Fibroblast of lung (primary cell): ENCODE measurements at regions not wholly inside any gene's neighbourhood (a gene's known extent, or its start where the extent isn't known, plus 50 kb on each side); places are given as distances from the start of the nearest gene placed in this dataset.

ENCODE experiments used
- DNase-seq, 2 donors: peaks; one replicate each; pipeline versions ENCODE4 v3.0.0 to v3.0.0-alpha.2; 2010; ENCODE audit warnings: low read depth in 2 of 2
- H2AFZ ChIP-seq: 2 replicates; pipeline ENCODE4 v1.5.1; 2012; ENCODE audit warnings: low read length, control low read depth, inconsistent platforms
- H3K27ac ChIP-seq: 2 replicates; pipeline ENCODE4 v1.5.1; 2011; ENCODE audit warnings: low read length, control low read depth; ENCODE audit not compliant: insufficient read depth
- H3K27me3 ChIP-seq: 2 replicates; pipeline ENCODE4 v1.5.1; 2011; ENCODE audit warnings: mild to moderate bottlenecking, low read length; ENCODE audit not compliant: control insufficient read depth, insufficient read depth
- H3K36me3 ChIP-seq: 2 replicates; pipeline ENCODE4 v1.5.1; 2011; ENCODE audit warnings: low read length; ENCODE audit not compliant: control insufficient read depth, insufficient read depth
- H3K4me1 ChIP-seq: 2 replicates; pipeline ENCODE4 v1.5.1; 2011; ENCODE audit warnings: low read length; ENCODE audit not compliant: control insufficient read depth, insufficient read depth; ENCODE audit errors: extremely low read depth
- H3K4me2 ChIP-seq: 2 replicates; pipeline ENCODE4 v1.5.1; 2011; ENCODE audit warnings: low read length, control low read depth; ENCODE audit not compliant: insufficient read depth; ENCODE audit errors: extremely low read depth
- H3K4me3 ChIP-seq, 4 experiments: fragments of 200-600 bp in 1 of 4; sonication (generic) in 1 of 4; replicated peaks in 1 of 4; 2 replicates each; pipeline ENCODE4 v1.5.1; 2011 to 2016; ENCODE audit warnings: low read length in 4 of 4, low read depth in 3 of 4, mild to moderate bottlenecking in 3 of 4, control low read depth in 2 of 4, inconsistent platforms in 1 of 4, mixed read lengths in 1 of 4; ENCODE audit not compliant: insufficient read depth in 1 of 4; ENCODE audit errors: control extremely low read depth in 1 of 4
- H3K79me2 ChIP-seq: 2 replicates; pipeline ENCODE4 v1.5.1; 2012; ENCODE audit warnings: mild to moderate bottlenecking, low read length, inconsistent platforms; ENCODE audit not compliant: control insufficient read depth, insufficient read depth
- H3K9ac ChIP-seq: 2 replicates; pipeline ENCODE4 v1.5.1; 2011; ENCODE audit warnings: mild to moderate bottlenecking, low read length, control low read depth; ENCODE audit not compliant: insufficient read depth
- H3K9me3 ChIP-seq: 2 replicates; pipeline ENCODE4 v1.5.1; 2012; ENCODE audit warnings: low read depth, low read length; ENCODE audit not compliant: control insufficient read depth, insufficient read depth
- H4K20me1 ChIP-seq: 2 replicates; pipeline ENCODE4 v1.5.1; 2011; ENCODE audit warnings: low read length; ENCODE audit not compliant: control insufficient read depth, insufficient read depth; ENCODE audit errors: extremely low read depth
- EZH2 ChIP-seq: IDR thresholded peaks from 2 replicates; pipeline ENCODE4 v1.5.1; 2012; ENCODE audit warnings: low read length, control low read depth, mild to moderate bottlenecking; ENCODE audit errors: missing control alignments
- TF ChIP-seq, protein P1 (sequence below), 2 donors: IDR thresholded peaks in 1 of 2; conservative IDR thresholded peaks in 1 of 2; 1 replicate in 1 of 2; 2 replicates in 1 of 2; pipeline ENCODE4 v1.5.1; 2011 to 2012; ENCODE audit warnings: low read length in 2 of 2, control low read depth in 1 of 2, inconsistent platforms in 1 of 2, low read depth in 1 of 2, mild to moderate bottlenecking in 1 of 2

DNA sequence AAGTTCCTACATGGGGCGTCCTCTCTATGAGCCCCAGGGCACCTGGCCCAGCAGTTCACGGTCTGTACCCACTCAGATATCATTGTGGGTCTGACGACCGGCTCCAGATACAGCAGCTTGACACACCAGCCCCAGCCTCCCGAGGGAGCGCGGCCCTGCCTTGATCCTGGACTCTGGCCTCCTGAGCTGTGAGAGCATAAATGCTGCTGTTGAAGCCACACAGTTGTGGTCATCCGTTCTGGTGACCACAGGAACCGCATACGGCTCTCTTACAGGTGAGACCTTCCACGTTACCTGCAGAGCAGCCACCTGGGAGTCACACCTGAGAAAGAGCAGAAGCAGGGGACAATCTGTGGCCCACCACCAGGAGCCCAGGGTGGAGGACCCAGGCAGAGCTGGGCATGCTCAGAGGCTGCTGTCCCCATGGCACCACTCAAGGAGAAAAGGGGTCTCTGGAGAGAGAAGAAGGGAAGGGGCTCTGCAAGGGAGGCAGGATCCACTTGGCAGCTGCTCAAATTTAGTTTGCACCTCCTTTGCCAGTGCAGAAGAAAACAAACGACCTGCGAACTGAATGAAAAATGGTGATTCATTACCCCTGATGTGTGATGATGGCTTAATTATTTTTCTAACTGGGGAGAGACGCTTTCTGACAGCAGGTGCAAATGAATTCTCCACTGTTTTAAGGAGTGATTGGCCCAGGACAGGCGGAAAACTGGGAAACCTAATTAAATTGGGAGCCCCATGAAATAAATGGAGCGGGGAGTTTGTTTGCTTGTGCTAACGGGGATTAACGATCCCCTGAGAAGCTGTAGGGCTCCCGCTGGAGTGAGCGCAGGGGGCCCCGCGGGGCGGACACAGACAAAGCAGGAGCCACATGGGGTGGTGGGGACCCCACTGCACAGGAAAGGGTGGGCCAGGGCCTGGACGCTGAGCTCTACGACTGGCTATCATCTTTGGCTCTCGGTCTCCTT lies 208.9 kb downstream of the RBFOX3 start:
- Histone ChIP-seq H3K4me2 (no peak overlapping the region), H3K9me3 (no peaks in the 10 kb centered on the region), H2AFZ (no peak overlapping the region), H3K4me3 (no peak overlapping the region), H3K27ac (no peak overlapping the region), H3K36me3 (no peaks in the 10 kb centered on the region), H3K9ac (no peak overlapping the region), H4K20me1 (no peaks in the 10 kb centered on the region), H3K27me3 (peaks cover 10% of the 10 kb centered on the region), H3K79me2 (no peaks in the 10 kb centered on the region), H3K4me1 (no peaks in the 10 kb centered on the region)
- no peak for DNase-seq
- TF ChIP-seq EZH2: no peak
- TF ChIP-seq, protein P1, sequence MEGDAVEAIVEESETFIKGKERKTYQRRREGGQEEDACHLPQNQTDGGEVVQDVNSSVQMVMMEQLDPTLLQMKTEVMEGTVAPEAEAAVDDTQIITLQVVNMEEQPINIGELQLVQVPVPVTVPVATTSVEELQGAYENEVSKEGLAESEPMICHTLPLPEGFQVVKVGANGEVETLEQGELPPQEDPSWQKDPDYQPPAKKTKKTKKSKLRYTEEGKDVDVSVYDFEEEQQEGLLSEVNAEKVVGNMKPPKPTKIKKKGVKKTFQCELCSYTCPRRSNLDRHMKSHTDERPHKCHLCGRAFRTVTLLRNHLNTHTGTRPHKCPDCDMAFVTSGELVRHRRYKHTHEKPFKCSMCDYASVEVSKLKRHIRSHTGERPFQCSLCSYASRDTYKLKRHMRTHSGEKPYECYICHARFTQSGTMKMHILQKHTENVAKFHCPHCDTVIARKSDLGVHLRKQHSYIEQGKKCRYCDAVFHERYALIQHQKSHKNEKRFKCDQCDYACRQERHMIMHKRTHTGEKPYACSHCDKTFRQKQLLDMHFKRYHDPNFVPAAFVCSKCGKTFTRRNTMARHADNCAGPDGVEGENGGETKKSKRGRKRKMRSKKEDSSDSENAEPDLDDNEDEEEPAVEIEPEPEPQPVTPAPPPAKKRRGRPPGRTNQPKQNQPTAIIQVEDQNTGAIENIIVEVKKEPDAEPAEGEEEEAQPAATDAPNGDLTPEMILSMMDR (conservative IDR thresholded peaks at IDR 0.05 in 1 of 2, IDR thresholded peaks at IDR 0.05 in 1 of 2; ENCODE audit: low read depth in 1 of 2, low read length in 2 of 2): no peak

DNA sequence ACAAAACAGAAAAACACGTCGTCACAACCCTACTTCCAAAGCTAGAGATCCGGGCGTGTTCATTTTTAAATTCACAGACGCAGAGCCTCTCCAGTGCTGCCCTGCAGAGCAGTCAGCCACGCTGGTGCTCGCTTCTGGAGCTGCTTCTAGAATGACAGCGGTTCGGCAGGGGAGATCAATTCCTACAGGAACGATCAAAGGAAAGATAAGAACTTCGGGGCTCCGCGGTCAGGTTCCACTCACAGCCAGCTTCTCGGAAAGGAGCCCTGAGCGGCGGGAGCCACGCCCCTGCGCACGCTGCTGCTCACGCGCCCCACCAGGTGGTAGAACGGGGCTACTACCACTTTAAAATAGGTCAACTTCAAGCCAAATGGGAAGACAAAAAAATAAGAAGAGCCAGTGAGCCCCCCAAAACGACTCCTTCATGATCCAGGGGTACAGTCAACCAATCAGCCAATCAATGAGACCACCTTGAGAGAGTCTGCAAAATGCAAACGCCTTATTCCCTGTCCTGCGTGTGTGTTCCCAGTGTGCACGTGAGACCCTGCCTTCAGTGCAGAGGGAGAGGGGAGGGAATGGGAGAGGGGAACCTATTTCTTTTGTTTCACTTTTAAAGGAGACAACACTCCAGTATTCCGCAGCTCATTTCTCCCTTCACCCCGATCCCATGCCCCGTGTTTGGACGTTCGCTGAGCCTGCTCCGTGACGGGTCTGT lies 209.7 kb downstream of the RBFOX3 start:
- Histone ChIP-seq H3K4me1 (no peaks in the 10 kb centered on the region), H3K9ac (no peak overlapping the region), H3K79me2 (no peaks in the 10 kb centered on the region), H3K27me3 (peaks cover 10% of the 10 kb centered on the region), H3K4me3 (peak overlapping the region in 2 of 4 experiments; percentile 35 to 36), H3K9me3 (no peaks in the 10 kb centered on the region), H3K27ac (no peak overlapping the region), H3K36me3 (no peaks in the 10 kb centered on the region), H3K4me2 (peak overlapping the region; percentile 75), H4K20me1 (no peaks in the 10 kb centered on the region), H2AFZ (no peak overlapping the region)
- TF ChIP-seq, protein P1 (conservative IDR thresholded peaks at IDR 0.05 in 1 of 2, IDR thresholded peaks at IDR 0.05 in 1 of 2; ENCODE audit: low read depth in 1 of 2, low read length in 2 of 2): peak; percentile 89 to 91
- TF ChIP-seq EZH2: no peak
- DNase-seq: peak; percentile 38 to 43

DNA sequence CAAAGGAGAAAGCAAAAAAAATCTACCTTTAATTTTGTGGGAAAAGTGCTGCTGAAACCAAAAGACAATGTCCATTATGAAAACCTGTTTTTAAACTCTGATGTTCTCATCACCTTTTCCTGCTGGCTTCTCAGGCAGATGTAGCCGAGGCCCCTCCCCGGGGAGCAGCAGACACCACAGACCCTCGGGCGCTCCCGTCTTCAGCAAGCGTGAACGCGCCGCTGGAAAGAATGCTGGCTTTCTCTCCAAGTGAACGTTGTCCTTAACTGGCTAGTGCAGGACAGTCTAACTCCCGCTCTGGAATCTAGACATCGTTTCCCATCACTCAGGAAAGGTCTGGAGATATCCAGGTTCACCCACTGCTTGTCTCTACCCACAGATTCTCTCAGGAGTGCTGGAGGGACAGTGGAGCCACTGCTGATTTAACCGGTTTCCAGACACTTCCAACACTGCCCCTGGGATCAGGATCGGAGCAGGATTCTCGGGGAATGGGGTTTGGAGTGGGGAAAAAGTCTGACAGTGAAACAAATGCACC lies 211.2 kb downstream of the RBFOX3 start:
- H3K36me3 ChIP-seq: no peaks in the 10 kb centered on the region

More for the DNA sequence above, 211.2 kb downstream of the RBFOX3 start:
- Histone ChIP-seq H3K4me3 (no peak overlapping the region), H4K20me1 (no peaks in the 10 kb centered on the region), H3K27ac (no peak overlapping the region), H3K4me2 (no peak overlapping the region), H3K27me3 (peaks cover 10% of the 10 kb centered on the region), H3K9me3 (no peaks in the 10 kb centered on the region), H3K9ac (no peak overlapping the region), H2AFZ (no peak overlapping the region), H3K4me1 (no peaks in the 10 kb centered on the region), H3K79me2 (no peaks in the 10 kb centered on the region)
- no peak for DNase-seq
- TF ChIP-seq EZH2: no peak
- TF ChIP-seq, protein P1 (conservative IDR thresholded peaks at IDR 0.05 in 1 of 2, IDR thresholded peaks at IDR 0.05 in 1 of 2; ENCODE audit: low read depth in 1 of 2, low read length in 2 of 2): no peak
